ENCODE measurements at regions not wholly inside any gene's neighbourhood (a gene's known extent, or its start where the extent isn't known, plus 50 kb on each side); places are given as distances from the start of the nearest gene placed in this dataset.

DNA sequence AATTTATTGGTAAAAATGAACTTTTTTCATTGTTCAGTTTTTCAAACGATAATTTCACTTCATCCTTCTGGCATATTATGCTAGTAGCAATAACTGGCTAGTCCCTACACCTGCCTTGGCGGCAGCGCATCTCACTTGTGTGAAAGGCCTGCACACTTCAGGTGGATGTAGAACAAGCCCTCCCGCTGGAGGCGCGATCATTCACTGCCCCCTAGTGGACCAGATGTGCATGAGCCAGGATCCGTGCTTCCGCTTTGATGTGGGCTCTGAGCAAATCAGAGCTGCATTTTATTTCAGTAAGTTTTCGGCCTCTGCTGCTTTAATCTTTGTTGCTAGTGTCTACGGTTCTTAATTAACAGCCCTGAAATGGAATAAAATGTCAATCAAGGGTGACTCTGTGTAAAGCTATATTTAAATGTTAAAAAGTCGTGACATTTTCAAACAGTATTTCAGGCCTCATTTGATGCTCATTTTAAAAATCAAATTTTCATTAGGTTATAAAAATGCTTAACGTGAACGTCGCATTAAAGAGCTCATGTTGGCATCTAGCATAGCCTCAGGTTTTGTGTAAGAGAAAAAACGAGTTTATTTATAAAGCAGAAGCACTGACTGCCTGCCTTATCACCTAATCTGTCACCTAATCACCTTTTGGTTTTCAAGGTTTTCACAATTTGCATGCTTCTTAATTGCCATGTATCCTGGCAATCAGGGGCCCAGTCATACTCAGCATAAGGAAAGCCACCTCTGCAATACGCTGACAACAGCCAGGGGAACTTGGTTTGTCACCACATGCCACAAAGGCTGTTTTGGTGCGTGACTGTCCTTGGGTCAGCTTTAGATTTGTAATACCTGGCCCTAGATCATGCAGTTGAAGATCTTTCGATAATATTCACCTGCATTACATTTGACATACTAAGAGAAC lies 112.2 kb downstream of the TEX26 start:
- TF ChIP-seq, protein P1, sequence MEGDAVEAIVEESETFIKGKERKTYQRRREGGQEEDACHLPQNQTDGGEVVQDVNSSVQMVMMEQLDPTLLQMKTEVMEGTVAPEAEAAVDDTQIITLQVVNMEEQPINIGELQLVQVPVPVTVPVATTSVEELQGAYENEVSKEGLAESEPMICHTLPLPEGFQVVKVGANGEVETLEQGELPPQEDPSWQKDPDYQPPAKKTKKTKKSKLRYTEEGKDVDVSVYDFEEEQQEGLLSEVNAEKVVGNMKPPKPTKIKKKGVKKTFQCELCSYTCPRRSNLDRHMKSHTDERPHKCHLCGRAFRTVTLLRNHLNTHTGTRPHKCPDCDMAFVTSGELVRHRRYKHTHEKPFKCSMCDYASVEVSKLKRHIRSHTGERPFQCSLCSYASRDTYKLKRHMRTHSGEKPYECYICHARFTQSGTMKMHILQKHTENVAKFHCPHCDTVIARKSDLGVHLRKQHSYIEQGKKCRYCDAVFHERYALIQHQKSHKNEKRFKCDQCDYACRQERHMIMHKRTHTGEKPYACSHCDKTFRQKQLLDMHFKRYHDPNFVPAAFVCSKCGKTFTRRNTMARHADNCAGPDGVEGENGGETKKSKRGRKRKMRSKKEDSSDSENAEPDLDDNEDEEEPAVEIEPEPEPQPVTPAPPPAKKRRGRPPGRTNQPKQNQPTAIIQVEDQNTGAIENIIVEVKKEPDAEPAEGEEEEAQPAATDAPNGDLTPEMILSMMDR (conservative IDR thresholded peaks at IDR 0.05), result peak; percentile 97
- DNase-seq (ENCODE audit: low read depth, low spot score), result peak; percentile 81
- Mint-ChIP-seq H3K27ac (ENCODE audit: unreplicated experiment) (no peak overlapping the region), H3K4me3 (no peak overlapping the region), H3K27me3 (ENCODE audit: low read depth) (no peaks in the 10 kb centered on the region), H3K36me3 (ENCODE audit: low read depth) (no peaks in the 10 kb centered on the region), H3K9me3 (no peaks in the 10 kb centered on the region), H3K4me1 (peaks cover 8% of the 10 kb centered on the region)

- TF ChIP-seq, protein P1 (conservative IDR thresholded peaks at IDR 0.05), result no peak
- no peak overlapping the region for H3K4me3 Mint-ChIP-seq
- DNase-seq (ENCODE audit: low read depth, low spot score), result no peak
- H3K36me3 Mint-ChIP-seq (ENCODE audit: low read depth), result no peaks in the 10 kb centered on the region
- no peak overlapping the region for H3K27ac Mint-ChIP-seq (ENCODE audit: unreplicated experiment)
- H3K9me3 Mint-ChIP-seq, result no peaks in the 10 kb centered on the region
- H3K4me1 Mint-ChIP-seq, result peaks cover 8% of the 10 kb centered on the region
- no peaks in the 10 kb centered on the region for H3K27me3 Mint-ChIP-seq (ENCODE audit: low read depth)
Measured at GRCh38 chr13:31043957-31044356, 111.5 kb downstream of the TEX26 start.

- Mint-ChIP-seq H3K4me3 (no peak overlapping the region), H3K27ac (ENCODE audit: unreplicated experiment) (no peak overlapping the region), H3K9me3 (no peaks in the 10 kb centered on the region), H3K4me1 (peaks cover 8% of the 10 kb centered on the region), H3K36me3 (ENCODE audit: low read depth) (no peaks in the 10 kb centered on the region), H3K27me3 (ENCODE audit: low read depth) (no peaks in the 10 kb centered on the region)
- DNase-seq (ENCODE audit: low read depth, low spot score), result no peak
- TF ChIP-seq, protein P1 (conservative IDR thresholded peaks at IDR 0.05), result no peak
Measured at GRCh38 chr13:31042481-31043165, 110.2 kb downstream of the TEX26 start.

DNA sequence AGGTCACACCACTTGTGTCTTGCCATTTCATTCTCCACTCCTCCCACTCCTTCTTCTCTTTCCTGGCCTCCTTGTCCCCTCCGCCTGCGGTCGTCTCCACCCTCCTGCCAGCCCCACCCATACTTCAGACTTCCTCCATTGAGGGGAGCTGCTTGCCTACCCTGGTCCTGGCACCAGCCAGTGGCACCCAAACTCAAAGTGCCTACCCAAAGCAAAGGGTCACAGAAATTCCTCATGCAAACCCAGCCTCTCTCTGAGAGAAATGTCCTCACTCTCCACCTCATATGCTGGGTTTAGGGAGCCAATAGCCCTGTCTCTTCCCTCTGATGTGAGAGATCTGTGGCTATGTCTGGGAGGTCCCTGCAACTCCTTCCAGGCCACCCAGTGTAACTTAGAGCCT lies 109.6 kb downstream of the TEX26 start:
- TF ChIP-seq, protein P1 (conservative IDR thresholded peaks at IDR 0.05), result no peak
- Mint-ChIP-seq H3K4me3 (no peak overlapping the region), H3K36me3 (ENCODE audit: low read depth) (no peaks in the 10 kb centered on the region), H3K27ac (ENCODE audit: unreplicated experiment) (no peak overlapping the region), H3K9me3 (no peaks in the 10 kb centered on the region), H3K27me3 (ENCODE audit: low read depth) (no peaks in the 10 kb centered on the region), H3K4me1 (peaks cover 8% of the 10 kb centered on the region)
- no peak for DNase-seq (ENCODE audit: low read depth, low spot score)

- Mint-ChIP-seq H3K27ac (ENCODE audit: unreplicated experiment) (no peak overlapping the region), H3K4me3 (no peak overlapping the region), H3K4me1 (no peaks in the 10 kb centered on the region), H3K9me3 (no peaks in the 10 kb centered on the region), H3K27me3 (ENCODE audit: low read depth) (no peaks in the 10 kb centered on the region), H3K36me3 (ENCODE audit: low read depth) (no peaks in the 10 kb centered on the region)
- no peak for DNase-seq (ENCODE audit: low read depth, low spot score)
- TF ChIP-seq, protein P1 (conservative IDR thresholded peaks at IDR 0.05), result no peak
Measured at GRCh38 chr13:31038834-31039552, 106.5 kb downstream of the TEX26 start.
